T-helper 2 cell (primary cell): ENCODE measurements at regions not wholly inside any gene's neighbourhood (a gene's known extent, or its start where the extent isn't known, plus 50 kb on each side); places are given as distances from the start of the nearest gene placed in this dataset.

Experiments
- DNase-seq, 5 experiments: peaks; one replicate each; pipeline versions ENCODE4 v3.0.0 to v3.0.0-alpha.2; 2012 to 2022

GRCh38 chr1:235925016-235925415 lies 58.3 kb upstream of the LYST start:
- DNase-seq, result no peak

GRCh38 chr1:235923466-235924021 lies 56.8 kb upstream of the LYST start:
- peak in 2 of 5 experiments; percentile 21 to 74 for DNase-seq

- DNase-seq, result peak in 1 of 5 experiments; percentile 65
These were observed 54.1 kb upstream of the LYST start for GRCh38 chr1:235920596-235921375.

GRCh38 chr1:235919833-235920441 lies 53.2 kb upstream of the LYST start:
- no peak for DNase-seq

GRCh38 chr1:235919127-235919832 lies 52.6 kb upstream of the LYST start:
- DNase-seq, result no peak

- no peak for DNase-seq
These were observed 51.8 kb upstream of the LYST start for GRCh38 chr1:235918465-235918864.

GRCh38 chr1:235918032-235918431 lies 51.3 kb upstream of the LYST start:
- no peak for DNase-seq

GRCh38 chr1:235917267-235917811 lies 50.6 kb upstream of the LYST start:
- DNase-seq, result peak in 3 of 5 experiments; percentile 45 to 69 (median 58)
